ENCODE measurements at regions not wholly inside any gene's neighbourhood (a gene's known extent, or its start where the extent isn't known, plus 50 kb on each side); places are given as distances from the start of the nearest gene placed in this dataset.

GRCh38 chr12:43273467-43273866, 278.5 kb downstream of the ADAMTS20 start:
- TF ChIP-seq CTCF (IDR thresholded peaks at IDR 0.05; ENCODE audit: insufficient read depth, low read length) (no peak), GABPA (IDR thresholded peaks at IDR 0.05; ENCODE audit: low read depth) (no peak)

Measured in HL-60 (cell line).